GM12873 (cell line): ENCODE measurements at regions not wholly inside any gene's neighbourhood (a gene's known extent, or its start where the extent isn't known, plus 50 kb on each side); places are given as distances from the start of the nearest gene placed in this dataset.

Experiments used
- TF ChIP-seq, protein P1 (sequence below): IDR thresholded peaks from 2 replicates; pipeline ENCODE4 v1.5.1; 2012; ENCODE audit warnings: low read depth, mild to moderate bottlenecking, moderate library complexity, low read length, control low read depth; ENCODE audit not compliant: insufficient read depth; ENCODE audit errors: missing control alignments

DNA sequence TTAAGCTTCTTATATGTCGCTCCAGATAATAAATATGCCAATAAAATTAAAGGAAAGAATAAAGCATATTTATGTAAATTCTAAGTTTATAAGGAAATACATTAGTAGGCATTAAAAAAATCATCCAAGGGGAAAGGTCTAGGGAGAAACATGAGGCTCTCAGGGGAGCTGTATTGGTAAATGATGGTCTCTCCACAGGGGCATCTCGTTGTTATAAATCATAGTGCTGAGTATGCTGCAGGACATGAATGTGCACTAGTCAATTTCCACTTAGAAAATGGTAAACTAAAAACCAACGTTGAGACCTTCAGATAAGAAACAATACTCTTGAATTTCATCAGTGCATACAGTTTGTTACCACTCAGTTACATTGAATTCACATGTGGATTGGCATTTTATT lies 194.0 kb upstream of the AHR start:
- TF ChIP-seq, protein P1, sequence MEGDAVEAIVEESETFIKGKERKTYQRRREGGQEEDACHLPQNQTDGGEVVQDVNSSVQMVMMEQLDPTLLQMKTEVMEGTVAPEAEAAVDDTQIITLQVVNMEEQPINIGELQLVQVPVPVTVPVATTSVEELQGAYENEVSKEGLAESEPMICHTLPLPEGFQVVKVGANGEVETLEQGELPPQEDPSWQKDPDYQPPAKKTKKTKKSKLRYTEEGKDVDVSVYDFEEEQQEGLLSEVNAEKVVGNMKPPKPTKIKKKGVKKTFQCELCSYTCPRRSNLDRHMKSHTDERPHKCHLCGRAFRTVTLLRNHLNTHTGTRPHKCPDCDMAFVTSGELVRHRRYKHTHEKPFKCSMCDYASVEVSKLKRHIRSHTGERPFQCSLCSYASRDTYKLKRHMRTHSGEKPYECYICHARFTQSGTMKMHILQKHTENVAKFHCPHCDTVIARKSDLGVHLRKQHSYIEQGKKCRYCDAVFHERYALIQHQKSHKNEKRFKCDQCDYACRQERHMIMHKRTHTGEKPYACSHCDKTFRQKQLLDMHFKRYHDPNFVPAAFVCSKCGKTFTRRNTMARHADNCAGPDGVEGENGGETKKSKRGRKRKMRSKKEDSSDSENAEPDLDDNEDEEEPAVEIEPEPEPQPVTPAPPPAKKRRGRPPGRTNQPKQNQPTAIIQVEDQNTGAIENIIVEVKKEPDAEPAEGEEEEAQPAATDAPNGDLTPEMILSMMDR = no peak

DNA sequence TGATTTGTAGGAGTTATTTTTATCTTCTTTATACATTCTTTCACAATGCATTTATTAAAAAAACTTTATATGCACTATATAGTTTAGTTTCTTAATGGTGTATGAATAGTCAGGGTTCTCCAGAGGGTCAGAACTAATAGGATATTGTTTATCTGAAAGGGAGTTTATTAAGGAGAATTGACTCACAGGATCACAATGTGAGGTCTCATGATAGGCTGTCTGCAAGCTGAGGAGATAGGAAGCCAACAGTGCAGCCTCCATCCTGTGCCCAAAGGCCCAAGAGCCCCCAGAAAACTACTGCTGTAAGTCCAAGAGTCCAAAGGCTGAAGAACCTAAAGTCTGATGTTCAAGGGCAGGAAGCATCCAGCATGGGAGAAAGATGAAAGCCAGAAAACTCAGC lies 192.8 kb upstream of the AHR start:
- TF ChIP-seq, protein P1 = no peak

DNA sequence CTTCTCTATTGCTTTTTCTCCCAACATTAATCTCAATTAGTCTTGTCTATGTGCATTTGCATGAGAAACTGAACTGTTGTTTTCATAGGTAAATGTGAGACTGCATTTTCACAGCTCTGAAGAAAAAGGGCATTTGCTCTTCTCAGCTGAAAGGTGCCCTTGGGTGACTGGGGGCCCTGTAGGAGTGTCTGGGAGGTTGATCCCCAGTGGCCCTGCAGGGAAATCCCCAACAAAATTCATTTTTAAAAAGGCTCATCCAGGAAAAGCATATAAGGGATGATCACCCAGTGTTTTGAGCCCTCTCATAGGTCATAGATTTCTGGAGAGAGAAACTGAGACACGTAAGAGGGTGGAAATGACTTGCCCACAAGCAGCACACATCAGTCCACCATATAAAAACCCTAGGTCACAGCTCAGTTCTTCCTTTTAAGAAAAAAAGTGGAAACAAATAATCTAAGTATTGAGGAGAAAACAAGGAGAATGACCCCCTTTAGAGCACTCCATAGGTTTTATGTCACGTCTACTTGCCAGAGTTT lies 190.3 kb upstream of the AHR start:
- TF ChIP-seq, protein P1 = no peak

DNA sequence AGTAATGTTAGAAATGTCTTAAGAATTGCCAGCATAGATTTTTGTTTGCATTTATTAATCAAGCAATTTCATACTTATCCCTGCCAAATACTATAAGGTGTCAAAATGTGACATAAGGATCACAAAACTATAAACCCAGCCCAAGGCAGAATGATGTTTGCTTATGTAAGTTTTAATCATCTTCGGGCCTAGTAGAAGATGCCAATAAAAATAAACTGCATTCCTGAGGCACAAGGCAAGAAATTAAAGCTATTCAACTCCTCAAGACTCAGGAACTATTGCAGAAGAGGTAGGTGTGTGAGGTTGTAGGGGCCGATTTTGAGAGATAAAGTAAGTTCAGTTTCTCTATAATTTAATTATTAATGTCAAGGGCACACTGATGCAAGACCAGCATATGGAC lies 189.4 kb upstream of the AHR start:
- TF ChIP-seq, protein P1 = no peak

DNA sequence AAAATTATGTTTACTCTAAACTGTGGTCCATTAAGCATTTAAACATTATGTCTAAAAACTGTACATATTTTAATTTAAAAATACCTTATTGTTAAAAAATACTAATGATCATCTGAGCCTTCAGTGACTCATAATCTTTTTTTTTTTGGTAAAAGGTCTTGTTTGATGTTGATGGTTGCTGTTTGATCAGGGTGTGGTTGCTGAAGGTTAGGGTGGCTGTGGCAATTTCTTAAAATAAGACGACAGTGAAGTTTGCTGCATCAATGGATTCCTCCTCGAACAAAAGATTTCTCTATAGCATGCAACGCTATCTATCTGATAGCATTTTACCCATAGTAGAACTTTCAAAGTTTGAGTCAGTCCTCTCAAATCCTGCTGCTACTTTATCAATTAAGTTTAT lies 180.0 kb upstream of the AHR start:
- TF ChIP-seq, protein P1 = no peak

DNA sequence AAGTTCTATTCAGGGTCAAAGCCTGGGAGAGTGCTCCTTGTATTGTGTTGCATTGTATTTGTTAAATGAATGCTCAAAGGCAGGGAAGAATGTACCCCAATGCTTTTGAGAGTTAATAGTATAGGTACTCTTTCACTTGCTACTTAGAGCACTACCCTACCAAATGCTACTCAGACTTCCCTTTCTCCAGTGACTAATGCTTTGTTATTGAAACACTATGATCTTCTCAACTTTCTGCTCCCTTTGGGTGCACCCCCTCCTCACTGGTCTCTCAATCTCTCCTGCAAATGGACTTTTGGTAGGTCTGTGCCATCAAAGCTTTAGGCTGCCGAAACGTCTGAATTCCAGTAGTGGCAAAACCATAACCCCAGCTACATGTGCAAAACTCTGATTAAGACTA lies 177.7 kb upstream of the AHR start:
- TF ChIP-seq, protein P1 = no peak

DNA sequence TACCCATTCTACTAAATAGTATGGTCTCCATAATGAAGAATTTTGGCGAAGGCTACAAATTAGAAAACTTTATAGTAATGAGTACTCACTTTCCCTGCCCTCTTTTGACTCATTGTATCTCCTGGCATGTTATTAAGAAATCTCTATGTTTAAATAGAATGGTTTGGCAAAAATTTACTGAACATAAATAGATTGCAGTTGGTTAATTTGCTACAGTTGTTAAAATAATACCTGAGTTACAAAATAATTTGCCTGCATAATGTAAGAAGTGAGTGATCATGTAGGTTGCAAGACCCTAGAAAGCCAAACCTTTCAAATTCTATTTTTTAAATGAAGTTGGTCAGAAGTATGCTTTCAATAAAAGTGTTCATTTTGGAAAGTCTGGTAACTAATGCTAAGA lies 176.8 kb upstream of the AHR start:
- TF ChIP-seq, protein P1 = no peak
